Body of pancreas (tissue), 4 donors: ENCODE measurements at regions not wholly inside any gene's neighbourhood (a gene's known extent, or its start where the extent isn't known, plus 50 kb on each side); places are given as distances from the start of the nearest gene placed in this dataset.

Experiments used
- POLR2A ChIP-seq, 3 donors: fragments of 450-650 bp; IDR thresholded peaks; one replicate each; pipeline ENCODE4 v1.6.1; 2016; ENCODE audit warnings: antibody characterized with exemption in 3 of 3, mild to moderate bottlenecking in 2 of 3
- TF ChIP-seq, protein P1 (sequence below), 7 experiments: fragments of 450-650 bp in 4 of 7; fragments of 200-600 bp in 3 of 7; sonication (generic) in 3 of 7; IDR thresholded peaks; one replicate each; pipeline ENCODE4 v1.5.1; 2016 to 2019; ENCODE audit warnings: antibody characterized with exemption in 7 of 7

DNA sequence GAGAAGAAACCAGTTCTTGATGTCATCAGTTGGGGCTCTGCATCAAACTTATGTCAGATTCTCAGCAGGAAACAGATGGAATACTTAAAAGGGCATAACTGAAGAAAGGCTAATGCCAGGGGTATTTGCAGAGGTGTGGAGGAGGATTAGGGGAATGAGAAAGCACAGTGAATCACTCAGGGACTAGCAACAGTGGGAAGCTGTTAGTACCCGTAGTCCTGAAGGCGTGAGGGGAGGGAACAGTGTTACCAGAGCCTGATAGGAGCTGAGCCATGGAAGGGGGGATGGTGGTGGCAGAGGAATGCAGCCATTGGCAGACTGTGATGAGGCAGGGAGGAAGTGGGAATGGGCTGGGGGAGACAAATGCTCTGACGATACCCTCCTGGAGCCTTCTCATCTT, 162.3 kb downstream of the UTP18 start:
- TF ChIP-seq POLR2A (IDR thresholded peaks at IDR 0.05) = no peak
- TF ChIP-seq, protein P1, sequence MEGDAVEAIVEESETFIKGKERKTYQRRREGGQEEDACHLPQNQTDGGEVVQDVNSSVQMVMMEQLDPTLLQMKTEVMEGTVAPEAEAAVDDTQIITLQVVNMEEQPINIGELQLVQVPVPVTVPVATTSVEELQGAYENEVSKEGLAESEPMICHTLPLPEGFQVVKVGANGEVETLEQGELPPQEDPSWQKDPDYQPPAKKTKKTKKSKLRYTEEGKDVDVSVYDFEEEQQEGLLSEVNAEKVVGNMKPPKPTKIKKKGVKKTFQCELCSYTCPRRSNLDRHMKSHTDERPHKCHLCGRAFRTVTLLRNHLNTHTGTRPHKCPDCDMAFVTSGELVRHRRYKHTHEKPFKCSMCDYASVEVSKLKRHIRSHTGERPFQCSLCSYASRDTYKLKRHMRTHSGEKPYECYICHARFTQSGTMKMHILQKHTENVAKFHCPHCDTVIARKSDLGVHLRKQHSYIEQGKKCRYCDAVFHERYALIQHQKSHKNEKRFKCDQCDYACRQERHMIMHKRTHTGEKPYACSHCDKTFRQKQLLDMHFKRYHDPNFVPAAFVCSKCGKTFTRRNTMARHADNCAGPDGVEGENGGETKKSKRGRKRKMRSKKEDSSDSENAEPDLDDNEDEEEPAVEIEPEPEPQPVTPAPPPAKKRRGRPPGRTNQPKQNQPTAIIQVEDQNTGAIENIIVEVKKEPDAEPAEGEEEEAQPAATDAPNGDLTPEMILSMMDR (IDR thresholded peaks at IDR 0.05) = no peak
